CD4-positive, alpha-beta T cell treated with Interleukin-4 for 1 hour (primary cell): ENCODE measurements at regions not wholly inside any gene's neighbourhood (a gene's known extent, or its start where the extent isn't known, plus 50 kb on each side); places are given as distances from the start of the nearest gene placed in this dataset.
"Not testable (repeated sequence)": the region's sequence is repeated elsewhere in the genome, so short reads cannot be mapped to it uniquely, and the experiment has no call there.

ENCODE experiments used
- DNase-seq, 2 donors: peaks; one replicate each; pipeline ENCODE4 v3.0.0-alpha.2; 2020 to 2022

DNA sequence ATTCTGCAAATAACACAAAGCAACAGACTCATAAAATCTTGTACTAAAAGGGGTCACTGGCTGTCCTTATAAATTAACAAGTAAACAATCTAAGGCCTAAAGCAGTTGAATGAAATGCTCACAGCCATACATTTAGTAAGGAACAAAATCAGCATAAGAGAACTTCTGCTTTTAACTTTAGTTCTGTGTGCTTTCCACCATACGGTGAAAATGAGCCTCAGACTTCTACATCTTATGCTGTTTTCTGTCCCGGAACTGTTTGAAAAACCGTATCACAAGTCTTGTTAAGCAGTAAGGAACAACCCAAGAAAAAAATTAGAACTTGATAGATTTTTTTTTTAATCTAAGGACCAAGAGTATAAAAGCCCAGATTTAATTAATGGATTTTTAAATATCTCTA, 549.1 kb upstream of the MIR17HG start:
- DNase-seq = no peak

DNA sequence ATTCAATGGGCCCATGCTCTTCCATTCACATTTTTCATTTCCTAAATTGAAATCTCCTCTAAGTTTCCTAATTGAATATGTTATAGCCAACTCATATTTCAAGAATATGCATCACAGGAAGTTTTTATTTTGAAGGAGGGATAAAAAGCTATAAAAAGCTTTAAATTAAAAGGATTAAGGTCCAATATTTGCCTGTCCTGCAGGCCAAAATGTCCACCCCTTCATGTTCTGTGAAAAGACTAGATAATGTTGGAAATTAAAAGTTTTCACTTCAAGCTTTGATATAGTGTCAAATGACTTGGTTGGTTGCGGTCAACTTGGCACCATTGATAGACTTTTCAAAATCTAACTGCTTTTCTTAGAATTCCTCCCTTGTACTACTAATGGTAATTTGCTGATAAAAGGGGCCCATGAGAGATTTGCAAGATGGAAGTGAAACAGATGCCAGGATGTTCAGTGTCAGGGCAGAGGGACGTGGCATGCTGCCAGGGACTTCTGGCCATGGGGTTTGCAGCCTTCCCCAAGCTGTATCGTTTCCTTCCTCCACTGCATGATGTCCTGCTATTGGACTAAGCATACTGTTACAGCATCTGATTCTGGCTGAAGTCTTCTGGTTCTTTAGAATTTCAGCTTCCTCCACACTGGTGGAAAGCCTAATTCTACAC, 547.3 kb upstream of the MIR17HG start:
- DNase-seq = peak; percentile 8 to 53

DNA sequence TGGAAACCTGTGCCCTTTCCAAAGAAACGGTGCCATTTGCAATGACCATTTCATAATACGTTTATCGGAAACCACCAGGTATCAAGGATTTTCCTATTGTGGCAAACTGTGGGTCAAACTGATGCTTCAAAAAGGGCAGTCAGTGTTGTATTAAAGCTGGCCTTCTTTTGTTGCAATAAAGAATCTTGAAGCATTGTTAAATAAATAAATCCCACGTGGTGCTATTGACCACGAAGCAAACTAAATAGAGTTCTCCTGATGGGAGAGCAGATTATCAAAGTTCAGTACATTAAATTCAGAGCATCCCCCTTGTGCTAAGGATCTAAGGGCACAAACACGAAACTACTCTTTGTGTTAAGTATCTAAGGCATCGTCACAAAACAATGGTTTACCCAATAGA, 545.9 kb upstream of the MIR17HG start:
- DNase-seq = no peak

GRCh38 chr13:90803210-90803609, 544.3 kb upstream of the MIR17HG start:
- no peak for DNase-seq

GRCh38 chr13:90806016-90806615, 541.4 kb upstream of the MIR17HG start:
- no peak for DNase-seq

DNA sequence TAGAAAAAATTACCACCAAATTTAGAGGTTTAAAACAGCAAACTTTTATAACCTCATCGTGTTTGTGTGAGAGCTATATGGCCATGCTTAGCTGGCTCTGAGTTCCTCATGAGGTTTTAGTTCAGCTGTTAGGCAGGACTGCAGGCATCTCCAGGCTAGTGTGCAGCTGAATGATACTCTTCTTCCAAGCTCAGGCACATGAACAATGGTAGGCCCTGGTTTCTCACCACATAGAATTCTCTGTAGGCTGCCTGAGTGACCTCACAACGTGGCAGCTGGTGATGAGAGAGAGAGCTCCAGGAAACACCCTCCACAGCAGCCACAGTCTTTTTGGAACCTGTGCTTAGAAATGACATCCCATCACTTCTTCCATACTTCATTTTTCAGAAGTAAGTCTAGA, 540.6 kb upstream of the MIR17HG start:
- no peak for DNase-seq

DNA sequence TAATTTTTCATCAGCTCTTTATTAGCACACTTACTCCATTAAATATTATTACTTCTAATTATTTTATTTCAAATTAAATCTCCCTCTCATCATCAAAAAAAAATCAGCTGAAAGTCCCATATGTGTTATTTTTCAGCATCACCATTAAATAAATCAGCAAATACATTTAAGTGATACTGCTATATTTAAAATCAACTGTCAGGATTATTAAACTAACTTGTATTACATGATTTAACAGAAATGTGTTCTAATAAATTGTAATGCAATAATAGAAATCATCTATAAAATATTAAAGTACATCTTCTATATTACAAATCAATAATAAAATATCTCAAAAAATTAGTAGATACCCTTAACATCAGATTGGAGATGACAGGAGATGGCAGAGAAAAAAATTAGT, 538.6 kb upstream of the MIR17HG start:
- DNase-seq = no peak

- DNase-seq = no peak
Observed at GRCh38 chr13:90824032-90824431, 523.5 kb upstream of the MIR17HG start.

GRCh38 chr13:90826688-90827087, 520.8 kb upstream of the MIR17HG start:
- DNase-seq = no peak

GRCh38 chr13:90830782-90831181, 516.7 kb upstream of the MIR17HG start:
- no peak for DNase-seq

DNA sequence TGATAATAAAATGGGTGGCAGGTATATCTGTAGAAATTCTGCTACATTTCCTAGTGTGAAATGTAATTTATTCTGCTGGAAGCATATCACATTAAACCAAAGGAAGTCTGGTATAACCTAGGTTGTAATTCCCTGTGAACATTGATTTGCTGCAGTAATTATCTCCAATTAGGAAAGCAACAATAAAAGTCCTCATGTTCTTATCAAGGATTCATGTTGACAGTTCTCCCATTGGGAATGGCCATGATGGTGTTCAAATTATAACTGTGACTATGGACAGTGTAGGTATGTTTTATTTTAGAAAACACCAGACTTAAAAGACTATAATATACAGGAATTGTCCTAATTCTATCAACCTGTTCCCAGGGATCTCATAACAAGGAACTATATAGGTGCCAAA, 513.5 kb upstream of the MIR17HG start:
- no peak for DNase-seq

GRCh38 chr13:90834700-90835099, 512.8 kb upstream of the MIR17HG start:
- DNase-seq = no peak

- no peak for DNase-seq
Observed at GRCh38 chr13:90835826-90836225, 511.7 kb upstream of the MIR17HG start.

GRCh38 chr13:90838317-90838960, 509.0 kb upstream of the MIR17HG start:
- DNase-seq = no peak

GRCh38 chr13:90839061-90839460, 508.4 kb upstream of the MIR17HG start:
- no peak for DNase-seq

DNA sequence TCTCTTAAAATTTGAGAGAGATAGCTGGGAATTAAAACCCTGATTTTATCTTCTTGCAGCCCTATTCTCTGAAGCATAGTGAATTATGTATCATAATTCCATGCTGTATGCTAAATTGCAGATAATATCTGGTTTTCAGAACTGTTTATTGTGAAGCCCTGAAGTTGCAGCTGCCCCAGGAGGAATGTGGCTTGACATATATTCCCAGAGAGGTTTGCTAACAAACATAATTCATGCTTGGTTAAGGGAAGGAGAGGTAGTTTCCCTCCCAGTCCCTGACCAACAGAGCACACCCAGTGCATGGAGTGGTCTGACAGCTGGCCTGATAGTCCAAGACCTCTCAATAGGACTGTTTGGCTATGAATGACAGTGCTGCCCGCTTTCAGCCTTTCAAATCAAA, 500.6 kb upstream of the MIR17HG start:
- no peak for DNase-seq

- DNase-seq = not testable (repeated sequence)
Observed at GRCh38 chr13:90853666-90854065, 493.8 kb upstream of the MIR17HG start.

- no peak for DNase-seq
Observed at GRCh38 chr13:90857921-90858320, 489.6 kb upstream of the MIR17HG start.

- no peak for DNase-seq
Observed at GRCh38 chr13:90866006-90866405, 481.5 kb upstream of the MIR17HG start.

DNA sequence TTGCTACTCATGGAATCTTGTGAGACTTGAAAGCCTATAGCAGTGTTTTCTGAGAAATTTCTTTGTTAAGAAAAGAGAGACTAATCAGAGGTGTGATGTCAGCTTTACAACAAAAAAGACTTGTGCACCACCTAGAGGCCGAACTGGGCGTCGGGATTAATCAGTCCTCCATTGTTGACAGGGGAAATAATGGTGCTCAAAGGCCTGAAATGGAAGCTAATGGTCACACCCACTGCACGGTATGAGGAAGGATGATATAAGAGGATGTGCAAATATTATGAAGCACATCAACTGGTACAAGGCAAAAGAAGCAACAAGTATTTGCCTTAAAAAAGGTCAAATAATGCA, 480.2 kb upstream of the MIR17HG start:
- DNase-seq = peak in 1 of 2 donors; percentile 47

DNA sequence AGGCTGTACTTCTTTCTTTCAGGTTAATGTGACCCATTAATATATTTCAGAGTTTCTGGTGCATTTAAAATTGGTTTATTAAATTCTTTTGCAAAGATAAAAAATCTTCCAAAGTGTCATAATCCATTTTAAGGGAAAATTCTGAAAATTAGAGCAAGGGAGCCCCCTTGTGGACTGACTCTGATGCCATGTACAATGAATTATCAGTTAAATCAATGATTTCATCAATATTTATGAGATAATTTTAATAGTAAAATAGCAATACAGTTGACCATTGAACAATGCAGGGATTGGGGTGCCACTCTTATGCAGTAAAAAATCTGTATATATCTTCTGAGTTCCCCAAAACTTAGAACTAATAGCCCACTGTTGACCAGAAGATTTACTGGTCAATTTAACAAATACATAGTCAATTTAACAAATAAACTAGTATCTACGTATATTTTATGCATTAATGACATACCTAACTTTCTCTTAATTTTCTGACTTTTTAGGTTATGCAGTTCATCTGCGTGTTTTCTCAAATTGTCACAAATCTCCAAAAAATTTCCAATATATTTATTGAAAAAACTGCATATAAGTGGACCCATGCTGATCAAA, 479.1 kb upstream of the MIR17HG start:
- DNase-seq = no peak

DNA sequence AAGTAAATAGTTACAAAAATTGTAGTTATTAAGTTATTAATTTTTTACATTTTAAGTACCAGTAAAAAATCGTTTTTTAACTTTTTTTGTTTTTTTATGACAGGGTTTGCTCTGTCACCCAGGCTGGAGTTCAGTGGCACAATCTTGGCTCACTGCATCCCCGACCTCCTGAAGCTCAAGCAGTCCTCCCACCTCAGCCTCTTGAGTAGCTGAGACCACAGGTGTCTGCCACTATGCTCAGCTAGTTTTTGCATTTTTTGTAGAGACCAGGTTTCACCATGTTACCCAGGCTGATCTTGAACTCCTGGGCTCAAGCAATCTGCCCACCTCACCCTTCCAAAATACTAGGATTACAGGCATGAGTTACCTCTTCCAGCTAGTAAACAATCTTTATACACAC, 477.9 kb upstream of the MIR17HG start:
- no peak for DNase-seq

- DNase-seq = no peak
Observed at GRCh38 chr13:90872491-90873025, 474.9 kb upstream of the MIR17HG start.

- no peak for DNase-seq
Observed at GRCh38 chr13:90880790-90881189, 466.7 kb upstream of the MIR17HG start.
